ENCODE measurements at regions not wholly inside any gene's neighbourhood (a gene's known extent, or its start where the extent isn't known, plus 50 kb on each side); places are given as distances from the start of the nearest gene placed in this dataset.
"Not testable (repeated sequence)": the region's sequence is repeated elsewhere in the genome, so short reads cannot be mapped to it uniquely, and the experiment has no call there.

DNA sequence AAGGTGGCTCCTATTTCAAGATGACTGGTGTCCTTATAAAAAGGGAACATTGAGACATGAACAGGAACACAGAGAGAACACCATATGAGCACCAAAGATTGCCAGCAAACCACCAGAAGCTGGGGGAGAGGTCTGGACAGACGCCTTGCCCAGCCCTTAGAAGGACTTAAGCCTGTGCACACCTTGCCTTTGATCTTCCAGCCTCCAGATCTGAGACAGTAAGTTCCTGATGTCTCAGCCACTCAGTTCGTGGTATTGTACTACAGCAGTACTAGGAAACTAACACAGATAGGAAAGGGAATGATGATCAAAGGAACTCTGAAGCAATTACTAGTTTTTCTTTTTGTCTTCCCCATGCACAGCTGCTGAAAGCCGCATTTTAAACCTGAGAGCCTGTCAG, 137.3 kb upstream of the FHL2 start:
- no peak for DNase-seq (ENCODE audit: low spot score)

DNA sequence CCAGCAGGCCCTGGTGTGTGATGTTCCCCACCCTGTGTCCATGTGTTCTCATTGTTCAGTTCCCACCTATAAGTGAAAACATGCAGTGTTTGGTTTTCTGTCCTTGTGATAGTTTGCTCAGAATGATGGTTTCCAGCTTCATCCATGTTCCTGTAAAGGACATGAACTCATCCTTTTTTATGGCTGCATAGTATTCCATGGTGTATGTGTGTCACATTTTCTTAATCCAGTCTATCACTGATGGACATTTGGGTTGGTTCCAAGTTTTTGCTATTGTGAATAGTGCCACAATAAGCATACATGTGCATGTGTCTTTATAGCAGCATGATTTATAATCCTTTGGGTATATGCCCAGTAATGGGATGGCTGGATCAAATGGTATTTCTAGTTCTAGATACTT, 130.4 kb upstream of the FHL2 start:
- DNase-seq (ENCODE audit: low spot score), result not testable (repeated sequence)

DNA sequence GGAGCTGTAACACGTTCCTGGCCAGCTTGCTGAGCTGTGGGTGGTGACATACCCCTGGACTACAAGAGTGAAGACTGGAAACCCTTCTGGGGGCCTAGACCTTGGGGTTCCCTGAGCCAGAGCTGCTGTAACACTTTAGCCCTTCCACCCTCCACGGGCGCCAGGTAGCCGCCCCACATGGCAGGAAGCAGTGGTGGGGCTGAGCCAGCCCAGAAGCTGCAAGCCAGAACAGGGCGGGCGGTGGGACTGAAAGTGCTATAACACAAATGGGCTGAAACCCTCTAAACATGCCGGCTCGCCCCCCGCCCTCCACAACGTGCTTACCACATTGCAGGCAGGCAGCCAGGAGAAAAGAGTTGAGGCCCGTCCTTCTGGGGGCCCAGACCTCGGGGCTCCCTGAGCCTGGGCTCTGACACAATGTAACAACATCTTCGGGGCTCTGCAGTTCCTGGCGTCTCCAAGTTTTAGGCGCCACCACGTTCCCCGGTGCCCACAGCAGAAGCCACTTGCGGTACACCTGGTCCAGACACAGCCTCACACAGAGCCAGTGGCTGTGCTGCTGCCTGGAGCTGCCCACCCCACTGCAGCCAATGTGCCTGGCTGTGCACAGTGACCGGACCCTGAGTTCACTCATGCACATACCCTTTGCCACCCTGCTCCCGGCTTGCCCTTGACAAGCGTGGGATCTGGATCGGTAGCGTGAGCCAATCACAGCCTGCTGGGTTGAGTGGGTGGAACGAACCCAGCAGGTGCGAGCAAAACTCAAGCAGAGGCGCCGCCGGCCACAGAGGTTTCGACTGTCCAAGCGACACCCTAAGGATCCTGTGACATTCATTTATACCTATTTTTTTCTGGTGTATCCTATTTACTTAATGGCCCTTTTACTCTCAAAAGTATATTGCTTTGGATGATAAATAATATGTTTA, 127.4 kb upstream of the FHL2 start:
- no peak for DNase-seq (ENCODE audit: low spot score)

DNA sequence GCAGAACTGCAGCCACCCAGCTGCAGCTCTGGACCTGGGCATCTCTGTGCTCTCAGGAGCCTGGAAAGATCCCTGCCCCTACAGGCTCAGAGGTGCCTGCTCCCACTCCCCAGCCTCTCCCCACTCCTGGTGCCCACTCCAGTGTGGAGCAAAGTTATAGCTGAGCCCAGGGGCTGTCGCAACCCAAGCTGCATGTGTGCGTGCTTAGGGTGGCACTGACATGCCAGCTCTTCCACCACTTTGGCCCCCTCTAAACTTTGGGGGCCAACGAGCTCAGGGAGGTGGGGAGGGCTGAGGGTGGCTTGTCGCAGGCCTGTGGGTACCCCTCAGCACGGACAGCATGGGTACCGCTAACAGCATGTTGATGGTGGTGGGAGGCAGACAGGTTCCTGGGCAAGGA, 126.3 kb upstream of the FHL2 start:
- no peak for DNase-seq (ENCODE audit: low spot score)

DNA sequence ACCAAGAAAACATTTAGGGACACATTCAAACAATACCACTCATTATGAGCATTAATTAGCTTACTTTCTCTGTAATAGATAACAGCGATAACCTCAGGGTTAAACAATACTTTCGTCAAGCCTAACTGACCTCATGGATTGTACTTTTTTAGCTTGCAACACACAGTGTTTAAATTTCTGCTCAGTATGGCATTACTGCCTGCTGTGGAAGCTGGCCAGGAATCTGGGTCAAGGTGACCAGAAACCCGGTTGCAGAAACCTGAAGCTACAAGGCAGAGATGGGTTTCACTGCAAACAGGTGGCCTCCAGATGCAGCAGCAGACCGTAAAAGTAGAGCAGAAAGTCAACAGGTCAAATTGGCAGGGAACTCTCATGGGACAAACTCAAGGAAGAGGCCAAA, 123.8 kb upstream of the FHL2 start:
- no peak for DNase-seq (ENCODE audit: low spot score)

DNA sequence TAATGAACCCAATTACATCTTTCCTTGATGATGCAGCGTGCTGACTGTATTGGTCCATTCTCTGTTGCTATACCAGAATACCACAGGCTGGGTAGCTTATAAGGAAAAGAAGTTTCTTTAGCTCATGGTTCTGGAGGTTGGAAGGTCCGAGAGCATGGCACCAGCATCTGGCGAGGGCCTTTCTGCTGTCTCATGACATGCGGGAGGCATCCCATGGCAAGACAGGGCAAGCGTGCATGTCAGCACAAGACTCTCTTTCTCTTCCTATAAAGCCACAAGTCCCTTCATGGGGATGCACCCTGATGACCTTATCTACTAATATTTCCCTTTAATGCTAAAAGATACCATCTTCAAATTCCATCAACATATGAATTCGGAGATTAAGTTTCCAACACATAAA, 122.8 kb upstream of the FHL2 start:
- DNase-seq (ENCODE audit: low spot score), result no peak

DNA sequence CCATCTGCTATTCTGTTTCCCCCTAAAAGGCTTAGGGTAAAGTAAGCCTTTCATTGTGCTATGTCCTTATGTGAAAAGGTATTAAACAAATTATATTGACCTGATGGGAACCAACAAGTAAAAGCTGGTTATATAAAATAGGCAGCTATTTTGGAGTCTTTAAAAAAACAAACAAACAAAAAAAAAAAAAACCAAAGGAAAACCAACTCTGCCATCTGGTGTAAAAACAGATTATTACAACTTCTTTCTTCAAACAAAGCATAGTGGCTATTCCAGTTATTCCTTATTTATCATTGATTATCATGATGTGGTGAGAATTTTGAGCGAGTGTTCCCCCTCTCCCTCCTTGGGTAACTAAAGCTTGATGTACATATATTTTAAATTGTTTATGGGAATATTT, 122.3 kb upstream of the FHL2 start:
- DNase-seq (ENCODE audit: low spot score), result no peak

DNA sequence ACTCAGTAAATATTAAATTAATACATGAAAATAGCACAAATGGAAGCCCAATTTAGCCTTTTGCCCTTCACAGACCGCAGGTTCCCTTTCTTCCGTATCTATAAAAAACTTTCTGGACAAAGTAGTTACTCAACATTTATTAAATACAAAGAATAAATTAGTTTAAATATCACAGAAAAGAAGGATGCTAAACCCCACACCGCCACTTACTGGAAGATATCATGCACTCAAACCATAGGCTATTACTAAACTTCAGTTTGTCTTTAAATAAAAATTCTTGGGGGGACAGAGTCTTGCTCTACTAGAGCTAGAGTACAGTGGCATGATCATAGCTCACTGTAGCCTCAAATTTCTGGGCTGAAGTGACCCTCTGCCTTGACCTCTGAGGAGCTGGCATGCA, 120.7 kb upstream of the FHL2 start:
- no peak for DNase-seq (ENCODE audit: low spot score)

DNA sequence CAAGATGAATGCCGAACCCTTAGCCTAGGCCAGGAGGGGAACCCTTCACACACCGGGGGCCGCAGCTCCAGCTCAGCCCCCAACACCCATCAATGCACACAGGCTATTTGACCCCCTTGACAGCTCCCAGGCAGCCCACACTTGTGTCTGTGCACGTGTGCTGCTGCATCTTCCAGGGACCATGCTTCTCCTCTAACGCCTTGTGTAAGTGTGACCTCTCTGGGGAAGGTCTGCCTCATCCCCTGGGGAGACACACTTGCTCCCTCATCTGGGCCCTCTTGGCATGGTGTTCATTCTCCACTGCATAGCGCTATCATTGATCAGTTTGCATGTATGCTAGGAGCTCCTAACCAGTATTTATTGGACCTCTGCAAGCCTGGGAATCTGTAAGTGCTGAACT, 120.0 kb upstream of the FHL2 start:
- DNase-seq (ENCODE audit: low spot score), result no peak

DNA sequence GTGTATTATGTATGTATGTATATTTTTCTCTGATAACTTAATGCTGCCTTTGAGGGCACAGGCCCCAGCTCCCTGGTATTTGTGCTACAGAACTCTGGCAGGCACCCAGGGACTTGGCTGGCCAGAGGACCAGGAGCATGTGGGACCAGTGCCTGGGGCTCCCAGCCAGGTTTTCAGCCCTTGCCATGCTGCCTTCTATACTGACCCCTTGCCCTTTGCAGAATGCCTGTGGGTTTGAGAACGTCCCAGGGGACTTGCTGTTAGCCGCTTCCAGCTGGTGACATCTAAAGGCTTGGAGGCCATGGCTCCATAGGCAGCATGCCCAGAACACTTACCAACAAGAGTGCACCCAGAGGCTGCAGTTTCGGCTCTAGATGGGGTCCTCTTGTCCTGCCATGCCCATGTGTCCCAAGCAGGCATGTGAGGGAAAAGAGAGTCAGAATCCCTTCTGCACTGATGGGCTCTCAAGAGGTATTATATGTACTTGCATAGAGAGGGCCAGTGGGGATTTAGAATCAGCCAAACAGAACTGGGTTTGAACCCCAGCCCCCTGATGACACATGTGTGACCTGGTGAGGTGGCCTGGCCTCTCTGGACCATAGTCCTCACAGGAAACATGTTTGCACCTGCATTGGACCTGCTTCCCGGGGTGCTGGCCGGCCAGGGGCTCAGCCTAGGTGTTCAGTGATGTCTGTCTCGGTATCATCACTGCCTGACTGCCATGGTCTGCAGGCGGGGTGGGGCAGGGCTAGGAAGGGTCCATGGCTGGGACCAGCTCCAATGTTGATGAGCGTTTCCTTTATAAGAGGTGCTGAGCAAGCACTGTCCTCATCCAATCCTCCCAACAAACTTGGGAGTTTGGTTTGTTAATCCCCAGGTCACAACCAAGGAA, 119.2 kb upstream of the FHL2 start:
- peak; percentile 73 for DNase-seq (ENCODE audit: low spot score)

DNA sequence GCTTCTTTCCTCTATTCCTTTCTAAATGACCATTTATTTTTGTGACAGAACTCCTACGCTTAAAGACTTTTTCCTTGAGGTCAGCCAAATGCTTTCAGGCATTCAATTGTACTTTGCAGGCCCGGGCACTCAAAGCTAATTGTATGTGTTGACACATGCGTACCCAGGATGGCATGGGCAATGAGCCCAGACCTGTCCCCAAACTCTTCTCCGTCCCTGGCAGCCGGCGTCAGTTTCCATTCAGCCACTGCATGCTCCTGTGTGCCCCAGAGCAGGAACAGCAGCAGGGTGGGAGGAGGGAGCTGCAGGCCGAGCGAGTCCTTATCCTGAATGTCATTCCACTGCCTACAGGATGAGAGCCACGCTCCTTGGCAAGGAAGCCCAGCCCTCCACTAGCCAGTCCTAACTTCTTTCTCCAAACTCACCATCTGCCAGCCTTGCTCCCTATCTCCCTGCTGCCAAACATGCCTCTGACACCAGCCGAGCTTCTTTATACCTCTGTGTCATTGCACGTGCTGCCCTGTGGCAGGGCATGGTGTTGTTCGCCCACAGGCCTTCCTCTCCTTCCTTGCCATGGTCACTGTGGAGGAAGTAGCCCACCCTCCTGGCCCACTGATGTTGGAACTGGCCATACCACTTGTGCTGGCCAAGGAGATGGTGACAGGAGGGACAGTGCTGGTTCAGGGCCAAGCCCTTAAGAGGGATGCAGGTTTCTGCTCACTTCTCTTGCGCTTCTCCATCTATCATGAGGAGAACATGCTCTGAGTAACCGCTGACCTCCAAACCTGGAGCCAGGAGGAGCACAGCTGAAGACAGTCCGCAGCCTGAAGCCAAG, 116.9 kb upstream of the FHL2 start:
- no peak for DNase-seq (ENCODE audit: low spot score)

DNA sequence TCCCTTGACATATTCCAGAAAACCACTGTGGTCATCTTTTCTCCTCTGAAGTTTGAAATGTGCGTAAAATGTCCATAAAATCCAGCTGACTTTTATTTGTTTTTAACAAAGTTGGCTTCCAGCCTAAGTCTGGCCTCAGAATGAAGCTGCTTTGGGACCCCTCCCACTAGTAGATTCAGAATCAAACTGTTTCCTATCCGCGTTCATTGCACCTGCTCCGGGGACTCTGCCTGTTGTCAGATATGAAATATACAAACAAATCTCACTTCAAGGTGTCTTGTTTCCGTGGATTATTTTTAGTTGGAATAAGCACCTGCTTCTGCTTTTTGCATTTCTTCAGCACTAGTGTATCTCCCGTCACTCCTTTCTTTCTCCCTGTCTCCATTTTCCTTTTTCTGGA, 115.7 kb upstream of the FHL2 start:
- DNase-seq (ENCODE audit: low spot score), result no peak

DNA sequence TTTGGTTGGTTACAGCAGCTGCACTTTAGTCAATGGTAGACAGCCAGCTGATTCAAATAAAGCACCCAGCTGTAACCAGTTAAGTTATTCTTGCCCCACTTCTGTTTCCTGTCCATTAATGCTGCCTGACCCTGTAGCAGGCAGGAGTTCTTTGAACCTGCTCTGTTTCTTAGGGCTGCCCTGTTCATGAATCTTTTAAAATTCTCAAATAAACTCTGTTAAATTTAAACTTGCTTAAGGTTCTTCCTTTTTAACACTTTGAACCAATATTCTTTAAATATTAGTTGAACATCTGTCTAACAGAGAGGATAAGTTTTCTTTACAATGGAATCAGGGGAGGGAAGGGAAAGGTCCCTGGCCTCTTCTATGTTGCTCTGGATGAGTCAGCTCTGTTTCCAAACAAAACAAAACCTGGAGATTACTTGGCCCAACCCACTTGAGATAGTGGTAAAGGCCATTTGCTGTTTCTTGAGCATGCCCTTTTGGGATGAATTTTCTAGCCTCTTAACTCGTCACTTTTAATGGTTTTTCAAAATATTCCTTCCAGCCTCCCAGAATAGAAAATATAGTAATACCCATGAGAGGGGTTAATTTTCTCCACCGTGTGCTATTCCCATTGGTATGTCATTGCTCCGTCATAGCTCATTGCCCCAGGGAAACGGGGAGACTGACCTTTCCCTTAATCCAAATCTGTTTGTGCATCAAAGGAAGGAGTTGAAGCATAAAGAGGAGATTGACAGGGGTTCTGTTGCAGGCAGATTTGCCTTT, 112.1 kb upstream of the FHL2 start:
- DNase-seq (ENCODE audit: low spot score), result peak; percentile 33

DNA sequence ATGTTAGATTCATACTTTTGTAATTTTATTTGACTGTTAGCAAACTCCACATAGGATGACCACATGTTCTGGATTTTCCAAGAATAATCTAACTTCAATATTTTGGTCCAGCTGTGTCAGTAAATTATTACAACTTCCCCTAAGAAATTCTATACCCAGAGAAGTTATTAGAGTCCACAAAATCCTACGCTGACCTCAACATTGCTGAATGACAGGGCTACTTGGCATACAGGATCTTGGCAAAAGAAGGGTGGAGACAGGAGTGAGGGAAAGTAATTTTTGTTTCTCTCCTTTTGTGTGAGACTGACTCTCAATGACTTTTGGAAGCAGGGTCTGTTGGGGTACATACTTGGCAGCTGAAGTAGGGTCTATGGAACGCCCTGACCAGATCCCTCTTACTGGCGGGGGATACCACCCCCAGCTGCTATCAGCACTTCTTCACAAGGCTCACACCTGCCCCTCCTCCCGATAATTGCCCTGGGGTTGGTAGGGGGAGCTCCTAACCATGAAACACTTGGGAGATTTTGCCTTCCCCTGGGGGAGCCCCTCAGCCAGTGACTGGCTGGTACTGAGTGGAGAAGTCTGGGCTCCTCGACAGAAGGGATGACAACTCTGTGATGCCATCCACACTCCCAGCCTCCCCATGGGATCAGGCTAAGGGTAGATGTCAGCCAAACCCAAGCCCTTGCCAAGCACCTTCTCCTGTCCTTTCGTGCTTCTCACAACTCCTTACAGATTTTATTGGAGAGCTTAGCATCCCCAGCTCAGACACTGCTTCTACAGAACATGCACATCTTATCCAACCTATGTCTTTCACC, 110.6 kb upstream of the FHL2 start:
- no peak for DNase-seq (ENCODE audit: low spot score)

DNA sequence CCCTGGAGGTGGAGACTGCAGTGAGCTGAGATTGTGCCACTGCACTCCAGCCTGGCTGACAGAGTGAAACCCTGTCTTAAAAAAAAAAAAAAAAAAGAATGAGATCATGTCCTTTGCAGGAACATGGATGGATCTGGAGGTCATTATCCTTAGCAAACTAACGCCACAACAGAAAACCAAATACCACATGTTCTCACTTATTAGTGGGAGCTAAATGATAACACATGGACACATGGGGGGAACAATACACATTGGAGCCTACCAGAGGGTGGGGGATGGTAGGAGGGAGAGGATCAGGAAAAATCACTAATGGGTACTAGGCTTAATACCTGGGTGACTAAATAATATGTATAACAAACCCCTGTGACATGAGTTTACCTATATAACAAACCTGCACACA, 108.0 kb upstream of the FHL2 start:
- DNase-seq (ENCODE audit: low spot score), result not testable (repeated sequence)

DNA sequence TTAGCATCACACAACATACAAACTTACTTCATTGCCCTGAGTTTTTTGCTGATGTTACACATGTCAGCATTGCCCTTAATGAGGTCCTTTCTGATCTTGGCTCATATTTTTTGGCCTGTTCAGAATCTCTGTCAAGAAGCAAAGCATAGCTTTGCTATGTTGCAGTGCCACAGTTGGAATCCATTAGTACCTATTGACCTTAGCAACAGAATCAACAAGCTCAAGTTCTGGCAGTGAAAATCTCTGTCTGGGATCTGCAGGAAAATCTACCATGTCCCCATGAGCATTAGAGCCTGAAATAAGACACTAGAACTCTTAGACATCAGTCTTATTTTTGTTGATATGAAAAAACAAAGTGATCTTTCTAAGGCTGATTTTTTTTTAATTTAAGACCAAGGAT, 105.6 kb upstream of the FHL2 start:
- no peak for DNase-seq (ENCODE audit: low spot score)

DNA sequence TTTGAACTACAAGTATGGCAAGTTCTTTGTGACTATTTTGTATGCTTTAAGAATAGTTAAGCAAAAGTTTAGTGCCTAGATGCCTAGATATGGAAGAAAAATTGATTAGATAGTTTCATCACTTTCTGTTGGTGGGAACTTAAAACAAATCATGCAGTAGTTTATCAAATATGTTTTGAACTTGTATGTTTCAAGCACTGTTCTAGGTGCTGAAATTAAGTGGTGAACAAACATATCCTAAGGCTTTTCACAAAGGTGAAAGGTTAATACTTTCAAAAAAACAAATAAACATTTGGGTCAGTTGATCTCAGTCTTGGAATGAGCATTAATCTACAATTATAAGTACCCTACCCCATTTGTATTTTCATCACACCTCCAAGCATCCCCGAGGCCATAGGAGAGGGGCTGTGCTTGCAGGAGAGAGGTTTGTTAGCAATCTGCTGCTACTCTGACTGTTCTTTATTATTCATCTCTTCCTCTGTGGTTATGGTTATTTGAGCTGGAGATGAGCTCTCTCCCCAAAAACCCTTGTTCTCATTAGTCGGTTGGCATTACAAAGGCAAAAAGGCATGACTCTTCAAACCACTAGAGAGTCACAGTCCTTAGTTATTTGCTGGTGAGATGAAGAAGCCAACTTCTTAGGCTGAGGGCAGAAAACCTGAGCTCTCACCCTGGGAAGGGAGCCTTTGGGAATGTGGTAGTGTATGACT, 103.9 kb upstream of the FHL2 start:
- no peak for DNase-seq (ENCODE audit: low spot score)

DNA sequence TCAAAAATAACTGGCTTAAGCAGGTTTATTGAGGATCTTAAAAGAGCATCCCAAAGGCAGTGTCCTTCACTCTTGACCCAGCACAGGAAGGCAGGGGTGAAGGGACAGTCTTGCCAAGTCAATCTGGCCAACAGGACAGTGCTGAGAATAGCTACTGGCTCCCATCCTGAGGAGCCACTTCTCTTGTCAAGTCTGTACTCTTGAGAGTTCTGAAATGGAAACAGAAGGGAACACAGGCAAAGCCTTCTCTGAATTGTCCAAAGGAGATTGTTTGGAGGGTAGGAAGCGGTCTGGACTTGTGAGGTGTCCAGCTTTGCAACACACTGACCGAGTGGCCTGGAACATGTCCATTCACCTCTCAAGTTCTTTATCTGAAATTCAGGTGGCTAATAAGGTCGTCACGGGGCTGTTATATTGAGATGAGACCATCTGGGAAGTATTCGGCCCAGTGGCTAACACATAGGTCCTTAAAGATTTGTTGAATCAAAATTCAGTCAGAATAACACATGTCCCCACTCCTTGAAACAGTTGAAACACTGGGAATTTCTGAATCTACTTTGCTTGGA, 99.5 kb upstream of the FHL2 start:
- no peak for DNase-seq (ENCODE audit: low spot score)

DNA sequence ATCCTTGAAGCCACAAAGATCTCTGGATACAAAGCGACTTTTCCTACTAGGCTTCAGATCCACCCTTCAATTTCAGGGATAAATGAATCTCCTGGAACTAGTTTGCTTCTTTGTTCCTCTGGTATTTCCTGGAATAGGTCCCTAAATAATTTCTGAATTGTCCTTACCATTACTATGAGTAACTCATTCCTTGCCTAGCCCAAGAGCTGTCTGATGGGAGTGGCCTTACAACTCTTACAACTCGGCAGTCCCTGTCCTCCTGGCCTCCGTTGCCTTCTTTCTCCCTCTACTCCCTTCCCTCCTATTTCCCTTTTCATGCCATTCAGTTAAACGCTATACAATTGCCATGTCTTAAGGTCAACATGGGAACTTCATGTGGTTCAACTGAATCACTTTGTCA, 98.2 kb upstream of the FHL2 start:
- no peak for DNase-seq (ENCODE audit: low spot score)
